Loucy (cell line): ENCODE measurements at regions not wholly inside any gene's neighbourhood (a gene's known extent, or its start where the extent isn't known, plus 50 kb on each side); places are given as distances from the start of the nearest gene placed in this dataset.

Source experiments
- EZH2phosphoT487 ChIP-seq: fragments of 200-600 bp; IDR thresholded peaks from 2 replicates; pipeline ENCODE4 v1.6.1; 2018; ENCODE audit warnings: antibody characterized with exemption, mild to moderate bottlenecking, moderate library complexity, borderline replicate concordance
- TF ChIP-seq, protein P1 (sequence below): fragments of 200-600 bp; sonication (generic); conservative IDR thresholded peaks from 2 replicates; pipeline ENCODE4 v1.5.1; 2014; ENCODE audit warnings: mild to moderate bottlenecking, antibody characterized with exemption, low read length

DNA sequence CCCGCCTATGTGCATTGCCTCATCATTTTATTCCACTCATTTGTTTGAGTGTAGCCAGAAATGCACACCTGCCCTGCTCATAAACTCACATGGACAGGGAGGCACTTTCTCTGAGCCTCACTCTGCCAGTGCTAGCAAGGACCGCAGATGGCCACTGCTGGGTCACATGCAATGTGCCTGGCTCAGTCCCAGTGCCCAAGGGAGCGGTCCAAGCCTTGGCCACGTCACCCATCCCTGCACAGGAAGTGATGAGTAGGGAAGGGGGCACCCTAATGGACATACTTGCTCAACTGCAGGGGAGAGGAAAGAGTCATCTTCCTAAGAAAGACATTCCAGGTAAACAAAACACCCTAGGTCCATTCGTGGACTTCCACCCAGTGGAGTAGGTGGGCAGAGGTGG is 630.9 kb downstream of the IRX1 start:
- TF ChIP-seq, protein P1, sequence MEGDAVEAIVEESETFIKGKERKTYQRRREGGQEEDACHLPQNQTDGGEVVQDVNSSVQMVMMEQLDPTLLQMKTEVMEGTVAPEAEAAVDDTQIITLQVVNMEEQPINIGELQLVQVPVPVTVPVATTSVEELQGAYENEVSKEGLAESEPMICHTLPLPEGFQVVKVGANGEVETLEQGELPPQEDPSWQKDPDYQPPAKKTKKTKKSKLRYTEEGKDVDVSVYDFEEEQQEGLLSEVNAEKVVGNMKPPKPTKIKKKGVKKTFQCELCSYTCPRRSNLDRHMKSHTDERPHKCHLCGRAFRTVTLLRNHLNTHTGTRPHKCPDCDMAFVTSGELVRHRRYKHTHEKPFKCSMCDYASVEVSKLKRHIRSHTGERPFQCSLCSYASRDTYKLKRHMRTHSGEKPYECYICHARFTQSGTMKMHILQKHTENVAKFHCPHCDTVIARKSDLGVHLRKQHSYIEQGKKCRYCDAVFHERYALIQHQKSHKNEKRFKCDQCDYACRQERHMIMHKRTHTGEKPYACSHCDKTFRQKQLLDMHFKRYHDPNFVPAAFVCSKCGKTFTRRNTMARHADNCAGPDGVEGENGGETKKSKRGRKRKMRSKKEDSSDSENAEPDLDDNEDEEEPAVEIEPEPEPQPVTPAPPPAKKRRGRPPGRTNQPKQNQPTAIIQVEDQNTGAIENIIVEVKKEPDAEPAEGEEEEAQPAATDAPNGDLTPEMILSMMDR = no peak
- no peak for TF ChIP-seq EZH2phosphoT487
